NOMO-1 (cell line): ENCODE measurements at regions not wholly inside any gene's neighbourhood (a gene's known extent, or its start where the extent isn't known, plus 50 kb on each side); places are given as distances from the start of the nearest gene placed in this dataset.
"Not testable (repeated sequence)": the region's sequence is repeated elsewhere in the genome, so short reads cannot be mapped to it uniquely, and the experiment has no call there.

Experiments
- DNase-seq, 2 experiments: peaks; one replicate each; lab custom pipeline; 2025; ENCODE audit not compliant: unreplicated experiment in 2 of 2; lab: John Stamatoyannopoulos, UW

GRCh38 chr4:143819029-143819428, 86.3 kb downstream of the GYPE start:
- DNase-seq, result no peak

- DNase-seq, result not testable (repeated sequence)
Measured at GRCh38 chr4:143817866-143818265, 87.5 kb downstream of the GYPE start.

DNA sequence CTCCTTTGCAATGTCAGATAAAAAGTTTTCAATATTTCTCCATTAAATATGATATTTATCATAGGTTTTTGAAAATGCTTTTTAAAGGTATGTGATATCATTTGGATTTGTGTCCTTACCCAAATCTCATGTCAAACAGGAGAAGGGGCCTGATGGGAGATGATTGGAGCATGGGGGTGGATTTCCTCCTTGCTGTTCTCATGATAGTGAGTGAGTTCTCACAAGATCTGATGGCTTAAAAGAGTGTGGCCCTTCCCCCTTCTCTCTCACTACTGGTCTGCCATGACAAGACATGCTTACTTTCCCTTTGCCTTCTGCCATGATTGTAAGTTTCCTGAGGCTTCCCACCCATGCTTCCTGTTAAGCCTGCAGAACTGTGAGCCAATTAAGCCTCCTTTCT, 90.0 kb downstream of the GYPE start:
- not testable (repeated sequence) for DNase-seq

DNA sequence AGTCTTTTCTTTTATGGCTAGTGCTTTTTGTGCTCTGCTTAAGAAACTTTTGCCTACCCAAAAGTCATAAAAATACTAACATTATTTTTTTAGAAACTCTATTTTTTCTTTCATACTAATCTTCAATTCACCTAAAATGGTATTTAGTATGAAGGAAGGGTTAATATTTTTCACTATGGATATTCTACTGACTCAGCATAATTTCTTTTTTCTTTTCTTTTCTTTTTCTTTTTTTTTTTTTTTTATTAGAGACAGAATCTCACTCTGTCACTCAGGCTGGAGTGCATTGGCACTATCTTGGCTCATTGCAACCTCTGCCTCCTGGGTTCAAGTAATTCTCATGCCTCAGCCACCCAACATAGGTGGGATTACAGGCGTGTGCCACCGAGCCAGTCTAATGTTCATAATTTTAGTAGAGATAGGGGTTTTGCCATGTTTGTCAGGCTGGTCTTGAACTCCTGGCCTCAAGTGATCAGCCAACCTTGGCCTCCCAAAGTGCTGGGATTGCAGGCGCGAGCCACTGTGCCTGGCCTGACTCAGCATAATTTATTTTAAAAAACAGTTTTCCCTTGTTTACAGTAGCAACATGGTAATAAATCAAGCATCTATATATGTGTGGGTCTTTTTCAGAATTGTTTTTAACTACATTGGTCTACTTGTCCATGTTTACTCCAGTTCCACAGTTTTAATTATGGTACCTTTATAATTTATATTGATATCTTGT, 91.8 kb downstream of the GYPE start:
- not testable (repeated sequence) for DNase-seq

- not testable (repeated sequence) for DNase-seq
Measured at GRCh38 chr4:143791693-143792092, 91.2 kb upstream of the FREM3 start.

- DNase-seq, result not testable (repeated sequence)
Measured at GRCh38 chr4:143790425-143790824, 90.0 kb upstream of the FREM3 start.

- not testable (repeated sequence) for DNase-seq
Measured at GRCh38 chr4:143789618-143790017, 89.1 kb upstream of the FREM3 start.

- DNase-seq, result no peak
Measured at GRCh38 chr4:143784567-143784966, 84.1 kb upstream of the FREM3 start.

GRCh38 chr4:143782521-143782920, 82.0 kb upstream of the FREM3 start:
- no peak for DNase-seq

- DNase-seq, result peak in 1 of 2 experiments; percentile 15
Measured at GRCh38 chr4:143773998-143774895, 73.8 kb upstream of the FREM3 start.

- DNase-seq, result no peak
Measured at GRCh38 chr4:143771269-143771668, 70.8 kb upstream of the FREM3 start.

DNA sequence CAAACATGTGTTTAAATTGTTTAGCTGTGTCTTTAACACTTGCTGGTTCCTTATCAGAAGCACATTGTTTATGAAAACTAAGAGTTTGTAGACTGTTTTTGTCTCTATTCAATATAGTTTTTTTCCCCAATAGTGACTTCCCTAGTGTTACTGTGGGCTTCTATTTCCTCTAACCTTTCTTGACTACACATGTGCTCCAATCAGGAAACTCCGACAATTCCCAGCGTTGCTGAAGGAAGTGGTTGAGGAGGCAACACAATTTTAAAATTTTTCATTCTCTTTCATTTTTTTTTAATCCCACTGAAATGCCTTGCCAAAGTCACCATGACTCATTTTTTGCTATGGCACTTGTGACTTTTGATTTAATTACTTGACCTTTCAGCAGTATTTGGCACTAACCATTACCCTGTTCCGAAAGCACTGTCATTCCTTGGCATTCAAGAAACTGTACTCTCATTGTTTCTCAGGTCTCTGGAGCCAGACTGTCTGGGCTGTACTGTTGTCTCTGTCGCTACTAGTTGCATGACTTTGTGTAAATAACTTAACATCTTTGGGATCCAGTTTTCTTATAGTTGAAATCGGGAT, 67.6 kb upstream of the FREM3 start:
- DNase-seq, result no peak

GRCh38 chr4:143763587-143763986, 63.1 kb upstream of the FREM3 start:
- DNase-seq, result no peak

DNA sequence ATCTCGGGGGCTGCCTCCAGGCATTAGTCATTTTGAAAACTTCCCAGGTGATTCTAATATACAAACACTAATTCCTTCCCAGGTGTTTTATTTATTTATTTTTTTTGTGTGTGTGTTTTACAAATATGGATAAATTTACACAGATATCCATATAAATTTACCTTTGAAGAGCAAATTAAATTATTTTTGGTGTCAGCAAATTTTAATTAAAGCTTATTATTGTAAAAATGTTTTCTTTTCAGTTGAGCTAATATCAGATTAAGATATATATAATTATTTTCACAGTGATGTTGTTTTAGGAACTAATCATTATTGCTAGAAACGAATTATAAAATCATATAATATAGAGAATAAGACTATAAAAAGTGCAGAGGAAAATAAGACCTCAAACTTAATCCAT, 62.0 kb upstream of the FREM3 start:
- DNase-seq, result no peak
